SU-DHL-6 (cell line): ENCODE measurements at regions not wholly inside any gene's neighbourhood (a gene's known extent, or its start where the extent isn't known, plus 50 kb on each side); places are given as distances from the start of the nearest gene placed in this dataset.

Experiments
- H2AFZ ChIP-seq: fragments of 200-600 bp; sonication (generic); 2 replicates; pipeline ENCODE4 v1.6.1; 2014; ENCODE audit warnings: low read depth, mild to moderate bottlenecking, moderate library complexity, mixed read lengths, antibody characterized with exemption, low read length; ENCODE audit not compliant: severe bottlenecking
- H3F3A ChIP-seq: fragments of 200-600 bp; shearing (Covaris generic); 2 replicates; pipeline ENCODE4 v1.6.0; 2016; ENCODE audit warnings: antibody characterized with exemption, mild to moderate bottlenecking; ENCODE audit not compliant: insufficient read depth
- H3K27ac ChIP-seq: fragments of 200-600 bp; sonication (generic); 2 replicates; pipeline ENCODE4 v1.5.1; 2016; ENCODE audit warnings: low read depth, mild to moderate bottlenecking, low read length, moderate library complexity, mixed read lengths
- H3K27me3 ChIP-seq: fragments of 200-600 bp; sonication (generic), shearing (Covaris generic); 2 replicates; pipeline ENCODE4 v1.6.0; 2014; ENCODE audit warnings: mild to moderate bottlenecking, low read length
- H3K36me3 ChIP-seq: fragments of 200-600 bp; sonication (generic); 2 replicates; pipeline ENCODE4 v1.6.1; 2014; ENCODE audit warnings: mild to moderate bottlenecking, low read length, mixed read lengths
- H3K4me2 ChIP-seq: fragments of 300-600, 200-600 bp; shearing (Covaris generic), sonication (generic); 2 replicates; pipeline ENCODE4 v1.6.0; 2014; ENCODE audit warnings: low read length, low read depth, mild to moderate bottlenecking; ENCODE audit not compliant: poor library complexity, severe bottlenecking
- H3K4me3 ChIP-seq: fragments of 200-600 bp; sonication (generic); 2 replicates; pipeline ENCODE4 v1.5.1; 2014; ENCODE audit warnings: antibody characterized with exemption, low read length, mild to moderate bottlenecking, mixed read lengths; ENCODE audit not compliant: insufficient read depth, poor library complexity, severe bottlenecking
- H3K79me2 ChIP-seq: fragments of 200-600 bp; sonication (generic); 2 replicates; pipeline ENCODE4 v1.6.1; 2014; ENCODE audit warnings: mild to moderate bottlenecking, low read length, moderate library complexity; ENCODE audit not compliant: insufficient read depth
- H3K9ac ChIP-seq: fragments of 200-600 bp; sonication (generic); 2 replicates; pipeline ENCODE4 v1.7.0; 2014; ENCODE audit warnings: mild to moderate bottlenecking, low read length
- H3K9me2 ChIP-seq: fragments of 200-600 bp; sonication (generic); replicated peaks from 2 replicates; pipeline ENCODE4 v1.6.1; 2014; ENCODE audit warnings: low read length; ENCODE audit not compliant: insufficient read depth
- H3K9me3 ChIP-seq: fragments of 200-600 bp; sonication (generic); 2 replicates; pipeline ENCODE4 v1.6.1; 2014; ENCODE audit warnings: low read length, mixed read lengths; ENCODE audit not compliant: insufficient read depth
- H4K20me1 ChIP-seq: fragments of 200-600 bp; sonication (generic); 2 replicates; pipeline ENCODE4 v1.6.1; 2014; ENCODE audit warnings: low read depth, mild to moderate bottlenecking, antibody characterized with exemption, low read length, moderate library complexity, mixed read lengths
- EZH2phosphoT487 ChIP-seq: fragments of 200-600 bp; sonication (generic), shearing (Covaris generic); conservative IDR thresholded peaks from 2 replicates; pipeline ENCODE4 v1.6.1; 2018; ENCODE audit warnings: mild to moderate bottlenecking, antibody characterized with exemption, low read length, moderate library complexity, mixed read lengths
- TF ChIP-seq, protein P1 (sequence below): fragments of 200-600 bp; sonication (generic); IDR thresholded peaks from one replicate; pipeline ENCODE4 v1.5.1; 2017; ENCODE audit warnings: antibody characterized with exemption, mild to moderate bottlenecking, low read length, moderate library complexity; ENCODE audit not compliant: insufficient read depth, poor library complexity, severe bottlenecking

DNA sequence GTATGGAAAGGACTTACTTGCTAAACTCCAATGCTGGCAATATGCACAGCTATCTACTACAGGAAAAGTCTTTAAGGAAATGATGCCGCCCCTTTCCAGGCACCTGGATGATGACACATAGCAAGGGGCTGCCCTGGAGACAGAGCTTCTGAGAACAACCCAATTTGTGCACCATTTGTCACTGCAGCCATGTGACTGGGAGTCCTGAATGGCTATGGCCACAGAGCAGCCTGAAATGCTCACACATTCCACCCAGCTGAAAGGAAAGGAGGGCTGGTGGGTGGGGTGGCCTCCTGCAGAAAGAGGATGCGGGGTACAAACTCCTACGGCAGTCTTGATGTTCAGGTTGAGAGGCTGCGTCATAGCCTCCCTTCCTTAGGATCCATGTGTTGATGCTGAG, 70.1 kb upstream of the FSTL4 start:
- no peaks in the 10 kb centered on the region for H4K20me1 ChIP-seq
- H3K9ac ChIP-seq, result no peak overlapping the region
- H3K27me3 ChIP-seq, result no peaks in the 10 kb centered on the region
- no peaks in the 10 kb centered on the region for H3F3A ChIP-seq
- no peaks in the 10 kb centered on the region for H3K9me2 ChIP-seq
- no peaks in the 10 kb centered on the region for H3K9me3 ChIP-seq
- no peak overlapping the region for H3K4me3 ChIP-seq
- no peaks in the 10 kb centered on the region for H3K79me2 ChIP-seq
- H2AFZ ChIP-seq, result no peak overlapping the region
- no peaks in the 10 kb centered on the region for H3K36me3 ChIP-seq
- H3K4me2 ChIP-seq, result no peak overlapping the region
- H3K27ac ChIP-seq, result no peak overlapping the region
- TF ChIP-seq, protein P1, sequence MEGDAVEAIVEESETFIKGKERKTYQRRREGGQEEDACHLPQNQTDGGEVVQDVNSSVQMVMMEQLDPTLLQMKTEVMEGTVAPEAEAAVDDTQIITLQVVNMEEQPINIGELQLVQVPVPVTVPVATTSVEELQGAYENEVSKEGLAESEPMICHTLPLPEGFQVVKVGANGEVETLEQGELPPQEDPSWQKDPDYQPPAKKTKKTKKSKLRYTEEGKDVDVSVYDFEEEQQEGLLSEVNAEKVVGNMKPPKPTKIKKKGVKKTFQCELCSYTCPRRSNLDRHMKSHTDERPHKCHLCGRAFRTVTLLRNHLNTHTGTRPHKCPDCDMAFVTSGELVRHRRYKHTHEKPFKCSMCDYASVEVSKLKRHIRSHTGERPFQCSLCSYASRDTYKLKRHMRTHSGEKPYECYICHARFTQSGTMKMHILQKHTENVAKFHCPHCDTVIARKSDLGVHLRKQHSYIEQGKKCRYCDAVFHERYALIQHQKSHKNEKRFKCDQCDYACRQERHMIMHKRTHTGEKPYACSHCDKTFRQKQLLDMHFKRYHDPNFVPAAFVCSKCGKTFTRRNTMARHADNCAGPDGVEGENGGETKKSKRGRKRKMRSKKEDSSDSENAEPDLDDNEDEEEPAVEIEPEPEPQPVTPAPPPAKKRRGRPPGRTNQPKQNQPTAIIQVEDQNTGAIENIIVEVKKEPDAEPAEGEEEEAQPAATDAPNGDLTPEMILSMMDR, result no peak
- no peak for TF ChIP-seq EZH2phosphoT487

DNA sequence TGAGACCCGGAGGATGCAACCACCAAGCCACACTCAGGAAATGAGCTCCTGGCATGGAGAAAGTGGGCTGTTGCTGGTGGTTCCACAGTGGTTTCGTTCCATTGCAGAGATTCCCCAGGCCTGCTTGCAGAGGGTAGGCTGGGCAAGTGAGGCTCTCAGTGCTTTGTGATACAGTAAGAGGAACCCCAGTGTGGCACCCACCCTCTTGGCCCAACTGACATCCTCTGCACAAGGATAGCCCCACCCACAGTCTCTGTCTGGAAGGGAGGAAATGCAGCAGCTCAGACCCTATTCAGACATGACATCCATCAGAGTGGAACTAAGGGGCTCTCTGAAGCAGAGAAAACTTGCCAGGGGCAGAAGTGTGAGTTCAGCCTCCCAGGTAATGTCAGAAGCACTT, 69.6 kb upstream of the FSTL4 start:
- Histone ChIP-seq H4K20me1 (no peaks in the 10 kb centered on the region), H3K27me3 (no peaks in the 10 kb centered on the region), H3K79me2 (no peaks in the 10 kb centered on the region), H3K27ac (no peak overlapping the region), H3K4me2 (no peak overlapping the region), H2AFZ (no peak overlapping the region), H3K36me3 (no peaks in the 10 kb centered on the region), H3K9ac (no peak overlapping the region), H3K4me3 (no peak overlapping the region), H3K9me3 (no peaks in the 10 kb centered on the region), H3F3A (no peaks in the 10 kb centered on the region), H3K9me2 (no peaks in the 10 kb centered on the region)
- TF ChIP-seq, protein P1, result no peak
- TF ChIP-seq EZH2phosphoT487, result no peak

DNA sequence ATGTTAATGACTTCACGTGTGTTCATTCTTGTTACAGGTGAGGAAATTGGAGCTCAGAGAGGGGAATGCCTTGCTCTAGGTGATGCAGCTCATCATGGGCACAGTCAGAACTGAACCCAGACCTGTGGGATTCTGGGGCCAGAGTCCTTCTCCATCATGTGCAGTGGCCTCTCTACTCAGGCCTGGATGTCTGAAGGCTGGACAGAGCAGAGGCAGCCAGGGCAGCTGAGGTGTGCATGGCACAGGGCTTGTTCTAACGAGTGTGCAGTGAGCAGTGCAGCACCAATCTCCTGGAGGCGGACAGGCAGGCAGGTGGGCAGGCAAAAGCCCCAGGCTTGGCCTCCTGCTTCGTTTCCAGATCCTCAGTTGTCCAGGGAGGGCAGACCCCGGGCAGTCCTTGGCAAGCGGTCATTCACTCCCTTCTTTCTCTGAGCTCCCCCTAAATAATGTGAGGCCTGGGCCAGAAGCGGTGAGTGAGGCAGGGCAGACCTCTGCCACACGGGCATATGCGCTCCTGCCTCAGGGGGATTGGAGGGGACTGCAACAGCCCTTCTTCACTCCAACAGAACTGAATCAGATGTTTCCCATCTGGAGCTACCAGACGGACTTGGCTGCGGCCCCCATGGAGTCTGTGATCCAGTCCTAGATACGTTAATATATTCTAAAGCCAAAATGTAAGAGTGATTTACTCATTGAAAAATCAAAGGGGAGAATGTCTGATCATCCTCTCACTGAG, 68.7 kb upstream of the FSTL4 start:
- Histone ChIP-seq H4K20me1 (no peaks in the 10 kb centered on the region), H3K27me3 (no peaks in the 10 kb centered on the region), H2AFZ (no peak overlapping the region), H3K27ac (no peak overlapping the region), H3K9me2 (no peaks in the 10 kb centered on the region), H3K79me2 (no peaks in the 10 kb centered on the region), H3F3A (no peaks in the 10 kb centered on the region), H3K9ac (no peak overlapping the region), H3K9me3 (no peaks in the 10 kb centered on the region), H3K36me3 (no peaks in the 10 kb centered on the region), H3K4me3 (no peak overlapping the region), H3K4me2 (no peak overlapping the region)
- TF ChIP-seq, protein P1, result no peak
- no peak for TF ChIP-seq EZH2phosphoT487
